ENCODE measurements at regions not wholly inside any gene's neighbourhood (a gene's known extent, or its start where the extent isn't known, plus 50 kb on each side); places are given as distances from the start of the nearest gene placed in this dataset.
"Not testable (repeated sequence)": the region's sequence is repeated elsewhere in the genome, so short reads cannot be mapped to it uniquely, and the experiment has no call there.

GRCh38 chr10:22467393-22467792, 122.1 kb downstream of the SPAG6 start:
- intact Hi-C loops (cut with DNase I, micrococcal nuclease); ATAC-seq; H3K4me3 ChIP-seq; H3K4me1 ChIP-seq (ENCODE audit: low read depth); H3K9me3 ChIP-seq; DNase-seq; H3K36me3 ChIP-seq (ENCODE audit: low read depth): not testable (repeated sequence)

GRCh38 chr10:22468570-22469320, 123.4 kb downstream of the SPAG6 start:
- TF ChIP-seq CTCF (IDR thresholded peaks at IDR 0.05): no peak
- intact Hi-C loops (cut with DNase I, micrococcal nuclease): no loop called here
- no peak for DNase-seq
- H3K36me3 ChIP-seq (ENCODE audit: low read depth): no peaks in the 10 kb centered on the region
- H3K4me3 ChIP-seq: no peak overlapping the region
- no peaks in the 10 kb centered on the region for H3K4me1 ChIP-seq (ENCODE audit: low read depth)
- no peaks in the 10 kb centered on the region for H3K9me3 ChIP-seq
- ATAC-seq: no peak

- ATAC-seq: no peak
- no peak for TF ChIP-seq CTCF (IDR thresholded peaks at IDR 0.05)
- DNase-seq: no peak
- no peaks in the 10 kb centered on the region for H3K36me3 ChIP-seq (ENCODE audit: low read depth)
- intact Hi-C loops (cut with DNase I, micrococcal nuclease): no loop called here
- H3K9me3 ChIP-seq: no peaks in the 10 kb centered on the region
- peaks cover 18% of the 10 kb centered on the region for H3K4me1 ChIP-seq (ENCODE audit: low read depth)
- no peak overlapping the region for H3K4me3 ChIP-seq
These were observed 127.7 kb downstream of the SPAG6 start for GRCh38 chr10:22473044-22473443.

- intact Hi-C loops (cut with DNase I, micrococcal nuclease): no loop called here
- TF ChIP-seq CTCF (IDR thresholded peaks at IDR 0.05): no peak
- Histone ChIP-seq H3K9me3 (no peaks in the 10 kb centered on the region), H3K4me1 (ENCODE audit: low read depth) (peaks cover 18% of the 10 kb centered on the region), H3K36me3 (ENCODE audit: low read depth) (no peaks in the 10 kb centered on the region), H3K4me3 (no peak overlapping the region)
- DNase-seq (no peak), ATAC-seq (no peak)
These were observed 128.2 kb downstream of the SPAG6 start for GRCh38 chr10:22473459-22473858.

- Histone ChIP-seq H3K4me3 (no peak overlapping the region), H3K4me1 (ENCODE audit: low read depth) (peaks cover 18% of the 10 kb centered on the region), H3K9me3 (no peaks in the 10 kb centered on the region), H3K36me3 (ENCODE audit: low read depth) (no peaks in the 10 kb centered on the region)
- ATAC-seq (peak; percentile 33), DNase-seq (peak in 2 of 3 donors; percentile 6 to 27)
- no peak for TF ChIP-seq CTCF (IDR thresholded peaks at IDR 0.05)
- intact Hi-C loops (cut with DNase I, micrococcal nuclease): no loop called here
These were observed 130.6 kb downstream of the SPAG6 start for GRCh38 chr10:22475651-22476600.

Data from mucosa of descending colon (tissue), 3 donors.